Endothelial cell of umbilical vein (primary cell): ENCODE measurements at regions not wholly inside any gene's neighbourhood (a gene's known extent, or its start where the extent isn't known, plus 50 kb on each side); places are given as distances from the start of the nearest gene placed in this dataset.

Experiments used
- BruUV-seq: library from RNA; stranded (reverse); fragments of 400-500 nt; replicated peaks from 2 replicates; lab custom pipeline; 2021; lab: Mats Ljungman, UMichigan
- CTCF ChIA-PET: fragments of 300-600, 350-600 bp; sonication (Branson Sonifier 250); formaldehyde crosslinking; loops from one replicate; lab custom pipeline; 2021; ENCODE audit warnings: antibody characterized with exemption, inconsistent platforms; lab: Charles Lee
- POLR2A ChIA-PET: fragments of 300-600, 350-600 bp; sonication (Branson Sonifier 250); formaldehyde crosslinking; loops from one replicate; lab custom pipeline; 2021; ENCODE audit warnings: antibody characterized with exemption, inconsistent platforms; lab: Charles Lee
- DNase-seq: peaks from one replicate; pipeline ENCODE4 v3.0.0-alpha.2; 2011; ENCODE audit warnings: low read depth, low spot score
- FAIRE-seq: peaks from 2 replicates; lab custom pipeline; 2011; peaks lifted over from hg19 to GRCh38; lab: Jason Lieb, UNC
- H2AFZ ChIP-seq: 2 replicates; pipeline ENCODE4 v1.6.0; 2012; ENCODE audit warnings: low read depth, low read length, control low read depth, inconsistent platforms
- H3K27ac ChIP-seq: 2 replicates; pipeline ENCODE4 v1.5.1; 2011; ENCODE audit warnings: low read depth, mild to moderate bottlenecking, control low read depth, low read length, moderate library complexity; ENCODE audit not compliant: insufficient read depth
- H3K27me3 ChIP-seq, 2 experiments: 2 replicates each; pipeline versions ENCODE4 v1.6.0 to v1.6.1; 2011; ENCODE audit warnings: low read length in 2 of 2, mixed read lengths in 1 of 2; ENCODE audit not compliant: control insufficient read depth in 2 of 2, insufficient read depth in 2 of 2
- H3K36me3 ChIP-seq, 2 experiments: 2 replicates in 1 of 2; 3 replicates in 1 of 2; pipeline ENCODE4 v1.5.1; 2011; ENCODE audit warnings: low read length in 2 of 2, mild to moderate bottlenecking in 1 of 2, moderate library complexity in 1 of 2; ENCODE audit not compliant: control insufficient read depth in 2 of 2, insufficient read depth in 2 of 2; ENCODE audit errors: extremely low read depth in 1 of 2
- H3K4me1 ChIP-seq: 3 replicates; pipeline ENCODE4 v1.5.1; 2011; ENCODE audit warnings: mild to moderate bottlenecking, low read length; ENCODE audit not compliant: control insufficient read depth, insufficient read depth; ENCODE audit errors: extremely low read depth
- H3K4me2 ChIP-seq: 2 replicates; pipeline ENCODE4 v1.6.1; 2011; ENCODE audit warnings: low read length, control low read depth, mixed read lengths; ENCODE audit not compliant: insufficient read depth
- H3K4me3 ChIP-seq, 3 experiments: fragments of 200-600 bp in 1 of 3; sonication (generic), shearing (Covaris generic) in 1 of 3; replicated peaks in 1 of 3; 2 replicates each; pipeline ENCODE4 v1.5.1; 2011 to 2016; ENCODE audit warnings: control low read depth in 3 of 3, low read length in 3 of 3, mild to moderate bottlenecking in 2 of 3, inconsistent platforms in 1 of 3, low read depth in 1 of 3, moderate library complexity in 1 of 3; ENCODE audit not compliant: insufficient read depth in 1 of 3
- H3K79me2 ChIP-seq: 2 replicates; pipeline ENCODE4 v1.6.0; 2012; ENCODE audit warnings: low read length, inconsistent platforms; ENCODE audit not compliant: control insufficient read depth, insufficient read depth
- H3K9ac ChIP-seq: replicated peaks from 2 replicates; pipeline ENCODE3; 2011; ENCODE audit warnings: low read length, control low read depth; ENCODE audit not compliant: insufficient read depth; ENCODE audit errors: extremely low read depth
- H3K9me1 ChIP-seq: replicated peaks from 3 replicates; pipeline ENCODE4 v1.6.0; 2011; ENCODE audit warnings: mild to moderate bottlenecking, low read length; ENCODE audit not compliant: control insufficient read depth, insufficient read depth; ENCODE audit errors: extremely low read depth
- H3K9me3 ChIP-seq: replicated peaks from 2 replicates; pipeline ENCODE4 v1.5.1; 2012; ENCODE audit warnings: low read length, inconsistent platforms; ENCODE audit not compliant: control insufficient read depth, insufficient read depth
- H4K20me1 ChIP-seq: replicated peaks from 2 replicates; pipeline ENCODE3; 2011; ENCODE audit warnings: mild to moderate bottlenecking, low read length; ENCODE audit not compliant: control insufficient read depth, insufficient read depth; ENCODE audit errors: extremely low read depth
- CTCF ChIP-seq, 2 donors: IDR thresholded peaks; 1 replicate in 1 of 2; 2 replicates in 1 of 2; pipeline ENCODE4 v1.5.1; 2011; ENCODE audit warnings: low read length in 2 of 2, mild to moderate bottlenecking in 2 of 2, moderate library complexity in 2 of 2, control low read depth in 1 of 2, inconsistent platforms in 1 of 2, low read depth in 1 of 2; ENCODE audit not compliant: insufficient read depth in 1 of 2; ENCODE audit errors: extremely low read depth in 1 of 2
- EZH2 ChIP-seq: IDR thresholded peaks from 2 replicates; pipeline ENCODE4 v1.6.1; 2012; ENCODE audit warnings: borderline replicate concordance, low read depth, mild to moderate bottlenecking, moderate library complexity, low read length, inconsistent platforms; ENCODE audit not compliant: severe bottlenecking
- FOS ChIP-seq: IDR thresholded peaks from 2 replicates; pipeline ENCODE4 v1.6.1; 2011; ENCODE audit warnings: mild to moderate bottlenecking, low read length, moderate library complexity, borderline replicate concordance; ENCODE audit not compliant: insufficient read depth
- GATA2 ChIP-seq: IDR thresholded peaks from 2 replicates; pipeline ENCODE4 v1.7.0; 2011; ENCODE audit warnings: low read depth, mild to moderate bottlenecking, moderate library complexity, mixed read lengths, low read length; ENCODE audit not compliant: insufficient read length, insufficient read depth
- JUN ChIP-seq: IDR thresholded peaks from 2 replicates; pipeline ENCODE4 v1.6.1; 2011; ENCODE audit warnings: borderline replicate concordance, low read depth; ENCODE audit not compliant: insufficient read length, insufficient read depth
- MAX ChIP-seq: IDR thresholded peaks from 2 replicates; pipeline ENCODE4 v1.6.1; 2011; ENCODE audit not compliant: insufficient read depth, insufficient read length
- MYC ChIP-seq: IDR thresholded peaks from one replicate; pipeline ENCODE4 v1.6.1; 2011; ENCODE audit warnings: mild to moderate bottlenecking, low read depth, low read length
- POLR2A ChIP-seq: IDR thresholded peaks from 2 replicates; pipeline ENCODE4 v1.6.1; 2012; ENCODE audit warnings: low read depth, mild to moderate bottlenecking, control low read depth, low read length
- POLR2AphosphoS5 ChIP-seq: IDR thresholded peaks from 2 replicates; pipeline ENCODE4 v1.6.1; 2012; ENCODE audit warnings: low read depth, mild to moderate bottlenecking, control low read depth, low read length, moderate library complexity; ENCODE audit not compliant: insufficient read depth
- dilution Hi-C: fragments of 300-500 bp; cut with MboI; formaldehyde crosslinking; loops from one replicate; pipeline ENCODE4 v1.15.0; 2019; ENCODE audit warnings: low sequenced_read_pairs; ENCODE audit not compliant: extremely low pct_ligation_motif_present
- intact Hi-C: fragments of 100-400 bp; cut with micrococcal nuclease; formaldehyde crosslinking; loops from one replicate; pipeline ENCODE4 v1.10.0; 2022

- no peak overlapping the region for H2AFZ ChIP-seq
- POLR2A ChIA-PET: no interaction called here
- CTCF ChIA-PET: no interaction called here
- no peak overlapping the region for H3K4me3 ChIP-seq
- dilution Hi-C loops (no loop called here), intact Hi-C loops (no loop called here)
- no peaks in the 10 kb centered on the region for H3K9me3 ChIP-seq
- TF ChIP-seq MAX (no peak), GATA2 (no peak), EZH2 (no peak), POLR2AphosphoS5 (no peak), JUN (no peak), POLR2A (no peak), FOS (no peak), CTCF (IDR thresholded peaks at IDR 0.05; ENCODE audit: extremely low read depth in 1 of 2, insufficient read depth in 1 of 2, low read depth in 1 of 2, low read length in 2 of 2) (no peak), MYC (no peak)
- H3K27ac ChIP-seq: no peak overlapping the region
- H4K20me1 ChIP-seq: no peaks in the 10 kb centered on the region
- no TSS peak for BruUV-seq
- H3K79me2 ChIP-seq: no peaks in the 10 kb centered on the region
- H3K4me2 ChIP-seq: no peak overlapping the region
- H3K4me1 ChIP-seq: no peaks in the 10 kb centered on the region
- no peak for FAIRE-seq
- H3K36me3 ChIP-seq: no peaks in the 10 kb centered on the region
- no peaks in the 10 kb centered on the region for H3K27me3 ChIP-seq
- no peaks in the 10 kb centered on the region for H3K9me1 ChIP-seq
- H3K9ac ChIP-seq: no peak overlapping the region
- no peak for DNase-seq
These were observed 404.7 kb upstream of the DAB2 start for GRCh38 chr5:39829441-39829840.
